HFF-Myc (cell line): ENCODE measurements at regions not wholly inside any gene's neighbourhood (a gene's known extent, or its start where the extent isn't known, plus 50 kb on each side); places are given as distances from the start of the nearest gene placed in this dataset.

Experiments used
- DNase-seq: peaks from one replicate; pipeline ENCODE4 v3.0.0-alpha.2; 2011; ENCODE audit warnings: low read depth; ENCODE audit errors: extremely low read depth
- H3K4me3 ChIP-seq: replicated peaks from 2 replicates; pipeline ENCODE4 v1.5.1; 2011; ENCODE audit warnings: low read depth, mild to moderate bottlenecking, control low read depth, low read length
- TF ChIP-seq, protein P1 (sequence below): IDR thresholded peaks from 2 replicates; pipeline ENCODE4 v1.5.1; 2012; ENCODE audit warnings: mild to moderate bottlenecking, low read depth, low read length, control low read depth; ENCODE audit errors: missing control alignments

DNA sequence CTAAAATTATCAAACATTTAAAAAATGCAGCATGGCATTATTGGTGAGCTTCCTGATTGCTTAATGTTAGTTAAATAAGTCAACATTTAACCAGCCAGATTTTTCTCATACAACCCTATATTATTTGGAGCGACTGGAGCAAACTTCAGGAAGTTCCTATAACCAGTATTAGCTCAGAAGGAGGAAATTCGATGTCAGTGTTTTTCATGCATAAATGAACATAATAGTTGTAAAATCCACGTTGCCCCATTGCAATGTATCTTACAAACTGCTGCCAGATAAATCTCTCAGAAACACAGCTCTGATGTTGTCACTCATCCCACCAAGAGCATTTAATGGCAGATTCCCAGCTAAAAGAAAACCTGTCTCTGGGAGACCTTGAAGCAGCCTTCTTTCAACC, 278.5 kb downstream of the CASP12 start:
- H3K4me3 ChIP-seq, result no peak overlapping the region
- TF ChIP-seq, protein P1, sequence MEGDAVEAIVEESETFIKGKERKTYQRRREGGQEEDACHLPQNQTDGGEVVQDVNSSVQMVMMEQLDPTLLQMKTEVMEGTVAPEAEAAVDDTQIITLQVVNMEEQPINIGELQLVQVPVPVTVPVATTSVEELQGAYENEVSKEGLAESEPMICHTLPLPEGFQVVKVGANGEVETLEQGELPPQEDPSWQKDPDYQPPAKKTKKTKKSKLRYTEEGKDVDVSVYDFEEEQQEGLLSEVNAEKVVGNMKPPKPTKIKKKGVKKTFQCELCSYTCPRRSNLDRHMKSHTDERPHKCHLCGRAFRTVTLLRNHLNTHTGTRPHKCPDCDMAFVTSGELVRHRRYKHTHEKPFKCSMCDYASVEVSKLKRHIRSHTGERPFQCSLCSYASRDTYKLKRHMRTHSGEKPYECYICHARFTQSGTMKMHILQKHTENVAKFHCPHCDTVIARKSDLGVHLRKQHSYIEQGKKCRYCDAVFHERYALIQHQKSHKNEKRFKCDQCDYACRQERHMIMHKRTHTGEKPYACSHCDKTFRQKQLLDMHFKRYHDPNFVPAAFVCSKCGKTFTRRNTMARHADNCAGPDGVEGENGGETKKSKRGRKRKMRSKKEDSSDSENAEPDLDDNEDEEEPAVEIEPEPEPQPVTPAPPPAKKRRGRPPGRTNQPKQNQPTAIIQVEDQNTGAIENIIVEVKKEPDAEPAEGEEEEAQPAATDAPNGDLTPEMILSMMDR, result no peak
- DNase-seq, result no peak

DNA sequence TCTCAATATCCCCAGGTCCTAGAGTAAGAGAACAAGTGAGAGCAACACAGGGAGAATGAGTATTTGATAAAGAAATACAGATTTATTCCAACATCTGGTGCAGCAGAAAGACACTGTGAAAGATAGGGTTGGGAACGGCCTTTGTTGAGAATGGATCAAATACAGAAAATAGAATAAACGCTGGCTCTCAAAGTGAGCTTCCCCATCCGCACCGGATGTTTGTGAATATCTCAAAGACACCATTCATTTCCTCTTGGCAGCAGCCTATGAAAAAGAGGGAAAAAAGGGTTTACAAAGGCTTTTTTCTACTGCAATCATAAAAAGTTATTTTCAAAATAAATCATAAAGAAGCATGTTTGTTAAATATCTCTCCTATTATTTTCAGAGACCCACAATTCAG, 279.3 kb downstream of the CASP12 start:
- TF ChIP-seq, protein P1, result no peak
- H3K4me3 ChIP-seq, result no peak overlapping the region
- no peak for DNase-seq

DNA sequence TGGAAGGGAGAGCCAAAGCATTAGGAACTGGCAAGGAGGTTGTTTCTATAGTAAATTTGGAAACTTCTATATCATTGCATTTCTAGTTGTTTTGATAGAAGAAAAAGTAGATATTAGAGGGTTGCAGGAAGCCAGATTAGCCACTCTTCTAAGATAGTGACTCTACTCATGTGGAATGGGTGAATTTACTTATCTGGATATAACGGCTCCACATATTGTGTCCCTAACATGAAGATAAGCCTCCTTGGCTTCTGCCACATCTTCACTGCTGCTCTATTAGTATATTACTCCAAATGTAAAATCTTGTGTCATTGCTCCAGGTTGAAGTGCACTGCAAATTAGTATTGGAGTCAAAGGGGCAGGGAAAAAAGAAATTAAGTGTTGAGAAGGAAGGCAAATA, 283.3 kb downstream of the CASP12 start:
- TF ChIP-seq, protein P1, result no peak
- H3K4me3 ChIP-seq, result no peak overlapping the region
- no peak for DNase-seq

DNA sequence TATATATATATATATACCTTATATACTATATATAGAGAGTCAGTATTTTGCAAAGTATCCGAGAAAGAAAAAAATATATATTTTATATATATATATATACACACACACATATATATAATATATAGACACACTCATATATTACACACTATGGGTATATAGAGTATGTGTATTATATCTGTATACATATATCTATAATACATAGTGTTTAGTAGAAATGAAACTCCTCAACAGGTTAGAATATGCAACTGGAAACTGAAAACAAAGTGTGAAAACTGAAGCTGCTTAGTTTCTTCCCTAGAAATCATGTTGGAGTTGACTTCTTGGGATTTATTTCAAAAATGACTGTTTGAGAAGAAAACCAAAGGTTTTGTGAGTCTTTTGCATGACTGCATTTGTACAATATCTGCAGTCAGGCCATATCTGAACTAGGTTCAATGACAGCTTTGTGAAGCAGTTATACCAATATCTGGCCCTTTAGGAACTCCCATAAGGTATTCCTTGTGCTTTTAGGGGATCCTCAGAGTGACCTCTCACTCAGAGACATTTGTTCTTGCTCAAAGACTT, 284.1 kb downstream of the CASP12 start:
- no peak for DNase-seq
- TF ChIP-seq, protein P1, result no peak
- H3K4me3 ChIP-seq, result no peak overlapping the region

DNA sequence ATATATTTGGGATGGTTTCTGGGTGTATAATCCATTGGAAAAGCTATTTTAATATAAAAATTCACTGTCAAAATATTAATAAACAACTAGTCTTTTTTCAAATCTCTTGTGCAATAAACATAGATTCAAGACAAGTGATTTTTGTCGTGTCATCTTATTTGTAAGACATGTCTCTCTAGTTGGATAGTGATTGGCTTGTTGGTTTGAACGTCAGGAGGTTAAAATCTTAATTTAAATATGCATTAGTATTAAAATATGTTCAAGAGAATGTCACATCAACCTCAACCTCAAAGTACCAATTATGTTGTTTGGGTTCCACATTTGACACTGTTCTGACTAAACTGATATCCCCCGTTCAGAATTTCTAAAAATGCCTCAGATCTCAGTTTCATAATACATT, 287.6 kb downstream of the CASP12 start:
- TF ChIP-seq, protein P1, result no peak
- DNase-seq, result no peak
- H3K4me3 ChIP-seq, result no peak overlapping the region

DNA sequence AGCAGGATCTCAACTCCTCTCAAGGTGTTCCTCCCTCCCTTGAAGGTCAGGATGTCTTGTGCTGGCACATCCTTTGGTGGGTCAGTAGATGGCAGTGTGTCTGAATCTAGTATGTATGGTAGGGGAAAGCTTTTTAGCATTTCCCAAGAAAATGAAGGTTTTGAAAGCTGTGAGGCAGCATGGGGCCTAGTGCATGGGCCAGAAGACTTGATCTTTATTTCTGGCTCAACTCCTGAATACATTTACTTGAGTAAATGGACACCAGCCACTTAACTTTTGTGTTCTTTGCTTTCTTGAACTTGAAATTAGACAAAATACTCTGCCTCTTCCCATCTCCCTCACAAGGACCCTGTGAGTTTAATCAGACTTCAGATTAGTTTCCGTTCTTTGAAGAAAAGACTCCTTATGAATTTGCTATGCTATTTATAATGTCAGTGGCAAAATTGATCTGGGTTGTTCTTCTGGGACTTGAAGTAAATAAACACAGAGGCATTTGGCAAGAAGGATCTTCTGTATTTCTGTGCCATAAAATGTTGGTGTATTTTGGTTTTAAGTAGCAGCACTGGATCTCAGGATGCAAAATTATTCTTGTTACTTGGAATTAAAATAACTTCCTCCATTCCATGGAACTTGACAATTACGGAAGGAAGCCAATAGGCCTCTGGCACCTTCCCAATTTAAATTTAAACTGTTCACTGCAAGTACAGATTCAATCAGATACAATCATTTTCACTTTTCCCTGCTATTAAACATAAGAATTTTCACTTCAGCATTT, 288.8 kb downstream of the CASP12 start:
- no peak overlapping the region for H3K4me3 ChIP-seq
- TF ChIP-seq, protein P1, result peak; percentile 75
- DNase-seq, result peak; percentile 40
